ENCODE measurements at regions not wholly inside any gene's neighbourhood (a gene's known extent, or its start where the extent isn't known, plus 50 kb on each side); places are given as distances from the start of the nearest gene placed in this dataset.

GRCh38 chr2:188102881-188103280 lies 188.8 kb upstream of the GULP1 start:
- H3K27me3 Mint-ChIP-seq (ENCODE audit: low read depth): no peaks in the 10 kb centered on the region
- DNase-seq (no peak), ATAC-seq (no peak)
- no peaks in the 10 kb centered on the region for H3K4me1 Mint-ChIP-seq (ENCODE audit: low read depth)
- no peaks in the 10 kb centered on the region for H3K36me3 Mint-ChIP-seq (ENCODE audit: insufficient read depth)
- H3K9me3 Mint-ChIP-seq: peaks cover 4% of the 10 kb centered on the region
- no peak overlapping the region for H3K4me3 Mint-ChIP-seq

- ATAC-seq: no peak
- Mint-ChIP-seq H3K27me3 (ENCODE audit: low read depth) (no peaks in the 10 kb centered on the region), H3K9me3 (no peaks in the 10 kb centered on the region), H3K4me3 (no peak overlapping the region), H3K4me1 (ENCODE audit: low read depth) (no peaks in the 10 kb centered on the region), H3K36me3 (ENCODE audit: insufficient read depth) (no peaks in the 10 kb centered on the region)
- DNase-seq: no peak
These were observed 177.7 kb upstream of the GULP1 start for GRCh38 chr2:188114014-188114413.

GRCh38 chr2:188117706-188118105 lies 174.0 kb upstream of the GULP1 start:
- peaks cover 7% of the 10 kb centered on the region for H3K9me3 Mint-ChIP-seq
- no peaks in the 10 kb centered on the region for H3K36me3 Mint-ChIP-seq (ENCODE audit: insufficient read depth)
- no peaks in the 10 kb centered on the region for H3K27me3 Mint-ChIP-seq (ENCODE audit: low read depth)
- no peak overlapping the region for H3K4me3 Mint-ChIP-seq
- no peaks in the 10 kb centered on the region for H3K4me1 Mint-ChIP-seq (ENCODE audit: low read depth)
- no peak for DNase-seq
- ATAC-seq: no peak

GRCh38 chr2:188118431-188118830 lies 173.2 kb upstream of the GULP1 start:
- H3K27me3 Mint-ChIP-seq (ENCODE audit: low read depth): no peaks in the 10 kb centered on the region
- no peaks in the 10 kb centered on the region for H3K36me3 Mint-ChIP-seq (ENCODE audit: insufficient read depth)
- no peak for DNase-seq
- no peak for ATAC-seq
- H3K4me3 Mint-ChIP-seq: no peak overlapping the region
- no peaks in the 10 kb centered on the region for H3K4me1 Mint-ChIP-seq (ENCODE audit: low read depth)
- peaks cover 8% of the 10 kb centered on the region for H3K9me3 Mint-ChIP-seq

- Mint-ChIP-seq H3K4me1 (ENCODE audit: low read depth) (no peaks in the 10 kb centered on the region), H3K36me3 (ENCODE audit: insufficient read depth) (no peaks in the 10 kb centered on the region), H3K27me3 (ENCODE audit: low read depth) (no peaks in the 10 kb centered on the region), H3K9me3 (peaks cover 8% of the 10 kb centered on the region), H3K4me3 (no peak overlapping the region)
- ATAC-seq (no peak), DNase-seq (no peak)
These were observed 172.4 kb upstream of the GULP1 start for GRCh38 chr2:188119112-188119838.

- no peak for DNase-seq
- Mint-ChIP-seq H3K4me1 (ENCODE audit: low read depth) (no peaks in the 10 kb centered on the region), H3K27me3 (ENCODE audit: low read depth) (no peaks in the 10 kb centered on the region), H3K9me3 (peaks cover 8% of the 10 kb centered on the region), H3K4me3 (no peak overlapping the region), H3K36me3 (ENCODE audit: insufficient read depth) (no peaks in the 10 kb centered on the region)
- no peak for ATAC-seq
These were observed 168.7 kb upstream of the GULP1 start for GRCh38 chr2:188122985-188123384.

GRCh38 chr2:188129677-188130076 lies 162.0 kb upstream of the GULP1 start:
- Mint-ChIP-seq H3K4me1 (ENCODE audit: low read depth) (no peaks in the 10 kb centered on the region), H3K9me3 (peaks cover 6% of the 10 kb centered on the region), H3K36me3 (ENCODE audit: insufficient read depth) (no peaks in the 10 kb centered on the region), H3K4me3 (no peak overlapping the region), H3K27me3 (ENCODE audit: low read depth) (no peaks in the 10 kb centered on the region)
- no peak for DNase-seq
- ATAC-seq: no peak

GRCh38 chr2:188130317-188130716 lies 161.4 kb upstream of the GULP1 start:
- Mint-ChIP-seq H3K27me3 (ENCODE audit: low read depth) (no peaks in the 10 kb centered on the region), H3K4me3 (no peak overlapping the region), H3K9me3 (peaks cover 6% of the 10 kb centered on the region), H3K36me3 (ENCODE audit: insufficient read depth) (no peaks in the 10 kb centered on the region), H3K4me1 (ENCODE audit: low read depth) (no peaks in the 10 kb centered on the region)
- DNase-seq: no peak
- ATAC-seq: no peak

- ATAC-seq: no peak
- no peaks in the 10 kb centered on the region for H3K27me3 Mint-ChIP-seq (ENCODE audit: low read depth)
- H3K4me1 Mint-ChIP-seq (ENCODE audit: low read depth): no peaks in the 10 kb centered on the region
- H3K4me3 Mint-ChIP-seq: no peak overlapping the region
- DNase-seq: no peak
- peaks cover 6% of the 10 kb centered on the region for H3K9me3 Mint-ChIP-seq
- no peaks in the 10 kb centered on the region for H3K36me3 Mint-ChIP-seq (ENCODE audit: insufficient read depth)
These were observed 160.4 kb upstream of the GULP1 start for GRCh38 chr2:188131281-188131680.

- H3K4me3 Mint-ChIP-seq: no peak overlapping the region
- no peak for ATAC-seq
- H3K9me3 Mint-ChIP-seq: peaks cover 6% of the 10 kb centered on the region
- no peaks in the 10 kb centered on the region for H3K4me1 Mint-ChIP-seq (ENCODE audit: low read depth)
- H3K27me3 Mint-ChIP-seq (ENCODE audit: low read depth): no peaks in the 10 kb centered on the region
- no peak for DNase-seq
- H3K36me3 Mint-ChIP-seq (ENCODE audit: insufficient read depth): no peaks in the 10 kb centered on the region
These were observed 159.3 kb upstream of the GULP1 start for GRCh38 chr2:188132385-188132784.

GRCh38 chr2:188134241-188134640 lies 157.4 kb upstream of the GULP1 start:
- no peaks in the 10 kb centered on the region for H3K27me3 Mint-ChIP-seq (ENCODE audit: low read depth)
- ATAC-seq: no peak

GRCh38 chr2:188138313-188138712 lies 153.4 kb upstream of the GULP1 start:
- DNase-seq (no peak), ATAC-seq (no peak)
- Mint-ChIP-seq H3K27me3 (ENCODE audit: low read depth) (no peaks in the 10 kb centered on the region), H3K36me3 (ENCODE audit: insufficient read depth) (no peaks in the 10 kb centered on the region), H3K9me3 (no peaks in the 10 kb centered on the region), H3K4me3 (no peak overlapping the region), H3K4me1 (ENCODE audit: low read depth) (no peaks in the 10 kb centered on the region)

More at GRCh38 chr2:188134241-188134640, 157.4 kb upstream of the GULP1 start:
- Mint-ChIP-seq H3K9me3 (peaks cover 6% of the 10 kb centered on the region), H3K4me3 (no peak overlapping the region), H3K4me1 (ENCODE audit: low read depth) (no peaks in the 10 kb centered on the region), H3K36me3 (ENCODE audit: insufficient read depth) (no peaks in the 10 kb centered on the region)
- DNase-seq: no peak

- H3K36me3 Mint-ChIP-seq (ENCODE audit: insufficient read depth): no peaks in the 10 kb centered on the region
- DNase-seq: no peak
- H3K9me3 Mint-ChIP-seq: no peaks in the 10 kb centered on the region
- H3K4me1 Mint-ChIP-seq (ENCODE audit: low read depth): no peaks in the 10 kb centered on the region
- no peak overlapping the region for H3K4me3 Mint-ChIP-seq
- no peak for ATAC-seq
- H3K27me3 Mint-ChIP-seq (ENCODE audit: low read depth): no peaks in the 10 kb centered on the region
These were observed 149.6 kb upstream of the GULP1 start for GRCh38 chr2:188142088-188142487.

- no peaks in the 10 kb centered on the region for H3K27me3 Mint-ChIP-seq (ENCODE audit: low read depth)
- no peak overlapping the region for H3K4me3 Mint-ChIP-seq
- H3K4me1 Mint-ChIP-seq (ENCODE audit: low read depth): no peaks in the 10 kb centered on the region
- H3K36me3 Mint-ChIP-seq (ENCODE audit: insufficient read depth): no peaks in the 10 kb centered on the region
- ATAC-seq (no peak), DNase-seq (no peak)
- H3K9me3 Mint-ChIP-seq: no peaks in the 10 kb centered on the region
These were observed 148.9 kb upstream of the GULP1 start for GRCh38 chr2:188142636-188143295.

- no peaks in the 10 kb centered on the region for H3K9me3 Mint-ChIP-seq
- H3K4me3 Mint-ChIP-seq: no peak overlapping the region
- H3K4me1 Mint-ChIP-seq (ENCODE audit: low read depth): no peaks in the 10 kb centered on the region
- no peak for ATAC-seq
- H3K27me3 Mint-ChIP-seq (ENCODE audit: low read depth): no peaks in the 10 kb centered on the region
- no peak for DNase-seq
- no peaks in the 10 kb centered on the region for H3K36me3 Mint-ChIP-seq (ENCODE audit: insufficient read depth)
These were observed 145.8 kb upstream of the GULP1 start for GRCh38 chr2:188145885-188146284.
